Thoracic aorta (tissue), 2 donors: ENCODE measurements at regions not wholly inside any gene's neighbourhood (a gene's known extent, or its start where the extent isn't known, plus 50 kb on each side); places are given as distances from the start of the nearest gene placed in this dataset.

ENCODE experiments used
- ATAC-seq: fragments of 150-250 bp; one replicate; pipeline ENCODE4 v1.8.0; 2017; ENCODE audit warnings: low read depth; ENCODE audit not compliant: insufficient number of reproducible peaks, low FRiP score
- DNase-seq: peaks from one replicate; pipeline ENCODE4 v3.0.0-alpha.2; 2020; ENCODE audit warnings: low spot score
- H3K27ac ChIP-seq, 2 donors: fragments of 200-600 bp; sonication (generic); 1 replicate in 1 of 2; 2 replicates in 1 of 2; pipeline ENCODE4 v1.5.1; 2016; ENCODE audit warnings: mild to moderate bottlenecking in 2 of 2, moderate library complexity in 2 of 2
- H3K27me3 ChIP-seq: fragments of 200-600 bp; sonication (generic); replicated peaks from 2 replicates; pipeline ENCODE4 v1.6.0; 2016; ENCODE audit warnings: mild to moderate bottlenecking; ENCODE audit not compliant: insufficient read depth
- H3K36me3 ChIP-seq: fragments of 200-600 bp; sonication (generic); one replicate; pipeline ENCODE4 v1.5.1; 2016
- H3K4me1 ChIP-seq, 2 donors: fragments of 200-600 bp; sonication (generic); 1 replicate in 1 of 2; 2 replicates in 1 of 2; pipeline versions ENCODE4 v1.5.1 to v1.6.0; 2016; ENCODE audit warnings: low read depth in 2 of 2, mild to moderate bottlenecking in 1 of 2; ENCODE audit not compliant: control insufficient read depth in 1 of 2
- H3K4me3 ChIP-seq: fragments of 200-600 bp; sonication (generic); 2 replicates; pipeline ENCODE4 v1.5.1; 2016; ENCODE audit warnings: mild to moderate bottlenecking
- H3K9me3 ChIP-seq: fragments of 200-600 bp; sonication (generic); 2 replicates; pipeline ENCODE4 v1.5.1; 2016
- CTCF ChIP-seq: fragments of 200-600 bp; sonication (generic); IDR thresholded peaks from one replicate; pipeline ENCODE4 v1.5.1; 2019; ENCODE audit warnings: antibody characterized with exemption

GRCh38 chr3:67896130-67896529 lies 241.7 kb upstream of the SUCLG2 start:
- TF ChIP-seq CTCF: no peak
- DNase-seq (no peak), ATAC-seq (no peak)
- Histone ChIP-seq H3K27me3 (no peaks in the 10 kb centered on the region), H3K36me3 (no peaks in the 10 kb centered on the region), H3K4me3 (no peak overlapping the region), H3K27ac (no peak overlapping the region), H3K4me1 (no peaks in the 10 kb centered on the region), H3K9me3 (no peaks in the 10 kb centered on the region)

- Histone ChIP-seq H3K4me1 (no peaks in the 10 kb centered on the region), H3K27me3 (no peaks in the 10 kb centered on the region), H3K9me3 (peaks cover 6% of the 10 kb centered on the region), H3K4me3 (no peak overlapping the region), H3K27ac (no peak overlapping the region), H3K36me3 (no peaks in the 10 kb centered on the region)
- ATAC-seq (no peak), DNase-seq (no peak)
- TF ChIP-seq CTCF: no peak
Measured at GRCh38 chr3:67894510-67894909, 240.1 kb upstream of the SUCLG2 start.

DNA sequence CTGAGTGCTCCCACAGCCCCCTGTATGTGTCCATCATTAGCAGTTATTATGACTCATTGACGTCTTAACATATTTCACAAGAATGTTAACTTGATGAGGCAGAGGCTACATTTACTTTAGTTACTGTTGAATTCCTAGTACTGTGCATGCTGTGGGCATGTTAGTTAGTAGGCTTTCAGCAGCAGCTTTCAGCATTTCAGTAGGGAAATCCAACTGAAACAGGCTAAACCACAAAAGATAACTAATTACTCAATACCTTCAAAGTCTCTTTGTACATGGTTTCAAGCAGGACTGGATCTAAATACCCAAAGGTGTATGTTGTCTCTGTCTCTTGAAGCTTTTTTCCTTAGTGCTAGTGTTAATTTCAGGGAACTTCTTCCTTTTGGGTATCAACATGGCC lies 229.9 kb upstream of the SUCLG2 start:
- no peak for TF ChIP-seq CTCF
- Histone ChIP-seq H3K36me3 (no peaks in the 10 kb centered on the region), H3K9me3 (no peaks in the 10 kb centered on the region), H3K4me3 (no peak overlapping the region), H3K27ac (no peak overlapping the region), H3K4me1 (no peaks in the 10 kb centered on the region), H3K27me3 (no peaks in the 10 kb centered on the region)
- no peak for ATAC-seq
- DNase-seq: no peak

- H3K4me3 ChIP-seq: no peak overlapping the region
- ATAC-seq: no peak
- TF ChIP-seq CTCF: no peak
- H3K27me3 ChIP-seq: no peaks in the 10 kb centered on the region
- no peak for DNase-seq
- H3K36me3 ChIP-seq: no peaks in the 10 kb centered on the region
- no peaks in the 10 kb centered on the region for H3K9me3 ChIP-seq
- H3K4me1 ChIP-seq: no peaks in the 10 kb centered on the region
- H3K27ac ChIP-seq: no peak overlapping the region
Measured at GRCh38 chr3:67883766-67884165, 229.4 kb upstream of the SUCLG2 start.

DNA sequence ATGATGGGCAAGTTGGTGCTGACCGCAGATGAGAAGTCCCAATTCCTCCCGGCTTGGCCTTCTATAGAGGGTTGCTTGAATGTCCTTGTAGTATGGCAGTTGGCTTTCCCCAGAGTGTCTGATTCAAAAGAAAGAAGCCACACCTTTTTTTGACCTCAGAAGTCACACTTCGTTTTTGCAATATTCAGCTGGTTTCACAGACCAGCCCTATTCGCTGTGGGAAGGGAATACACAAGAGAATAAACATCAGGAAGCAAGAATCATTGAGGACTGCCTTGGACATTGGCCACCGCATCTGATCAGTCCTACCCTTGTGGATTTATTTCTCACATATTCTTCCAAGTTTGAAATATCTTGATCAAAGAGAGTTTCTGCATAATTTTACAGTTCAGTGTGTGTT lies 228.6 kb upstream of the SUCLG2 start:
- Histone ChIP-seq H3K27ac (no peak overlapping the region), H3K36me3 (no peaks in the 10 kb centered on the region), H3K9me3 (no peaks in the 10 kb centered on the region), H3K27me3 (no peaks in the 10 kb centered on the region), H3K4me3 (no peak overlapping the region), H3K4me1 (no peaks in the 10 kb centered on the region)
- no peak for TF ChIP-seq CTCF
- DNase-seq (no peak), ATAC-seq (no peak)
